Upper lobe of left lung (tissue), 6 donors: ENCODE measurements at regions not wholly inside any gene's neighbourhood (a gene's known extent, or its start where the extent isn't known, plus 50 kb on each side); places are given as distances from the start of the nearest gene placed in this dataset.
A peak's percentile ranks its signal among the peaks of the same experiment; 100 is the strongest.

Experiments
- ATAC-seq, 2 donors: fragments of 200-7000 bp; cut with Tn5 transposase; one replicate each; pipeline ENCODE4 v1.9.1; 2022; ENCODE audit warnings: mild to moderate bottlenecking in 2 of 2, moderate library complexity in 2 of 2; ENCODE audit not compliant: low FRiP score in 2 of 2
- DNase-seq, 2 donors: peaks; one replicate each; pipeline ENCODE4 v3.0.0-alpha.2; 2019 to 2020
- H3K27ac ChIP-seq, 4 donors: fragments of 200-600 bp; sonication (generic); one replicate each; pipeline ENCODE4 v1.5.1; 2016 to 2019
- H3K27me3 ChIP-seq, 4 donors: fragments of 200-600 bp; sonication (generic); one replicate each; pipeline ENCODE4 v1.5.1; 2017 to 2019
- H3K36me3 ChIP-seq, 4 donors: fragments of 200-600 bp; sonication (generic); one replicate each; pipeline ENCODE4 v1.5.1; 2016 to 2019
- H3K4me1 ChIP-seq, 4 donors: fragments of 200-600 bp; sonication (generic); one replicate each; pipeline ENCODE4 v1.5.1; 2018 to 2019
- H3K4me3 ChIP-seq, 4 donors: fragments of 200-600 bp; sonication (generic); one replicate each; pipeline ENCODE4 v1.5.1; 2017 to 2019; ENCODE audit warnings: mild to moderate bottlenecking in 2 of 4, moderate library complexity in 1 of 4
- H3K9me3 ChIP-seq, 4 donors: fragments of 200-600 bp; sonication (generic); one replicate each; pipeline ENCODE4 v1.5.1; 2018 to 2019
- CTCF ChIP-seq, 6 experiments: fragments of 450-650 bp in 4 of 6; fragments of 200-600 bp in 2 of 6; sonication (generic) in 2 of 6; IDR thresholded peaks; one replicate each; pipeline ENCODE4 v1.5.1; 2016 to 2019; ENCODE audit warnings: antibody characterized with exemption in 6 of 6
- EP300 ChIP-seq, 4 donors: sonication (generic); formaldehyde crosslinking; IDR thresholded peaks; one replicate each; pipeline ENCODE4 v1.5.1; 2017; ENCODE audit warnings: antibody characterized with exemption in 4 of 4, control low read depth in 2 of 4
- POLR2A ChIP-seq, 4 donors: fragments of 450-650 bp; IDR thresholded peaks; one replicate each; pipeline ENCODE4 v1.5.1; 2016 to 2017; ENCODE audit warnings: antibody characterized with exemption in 4 of 4, mild to moderate bottlenecking in 2 of 4
- POLR2AphosphoS5 ChIP-seq, 2 donors: sonication (generic); formaldehyde crosslinking; IDR thresholded peaks; one replicate each; pipeline ENCODE4 v1.5.1; 2017; ENCODE audit warnings: antibody characterized with exemption in 2 of 2
- WGBS, 2 donors: methylation state at CpG; one replicate each; pipeline ENCODE4 v1.1.5; 2017 to 2018; 5-methylcytosine and 5-hydroxymethylcytosine counted together
- donor health status: DM: no; HTN: no; CAD: no; lungs with moderate emphysema.
- donor health status: DM: no; HTN: yes; CAD: no; lungs with severe emphysema.

DNA sequence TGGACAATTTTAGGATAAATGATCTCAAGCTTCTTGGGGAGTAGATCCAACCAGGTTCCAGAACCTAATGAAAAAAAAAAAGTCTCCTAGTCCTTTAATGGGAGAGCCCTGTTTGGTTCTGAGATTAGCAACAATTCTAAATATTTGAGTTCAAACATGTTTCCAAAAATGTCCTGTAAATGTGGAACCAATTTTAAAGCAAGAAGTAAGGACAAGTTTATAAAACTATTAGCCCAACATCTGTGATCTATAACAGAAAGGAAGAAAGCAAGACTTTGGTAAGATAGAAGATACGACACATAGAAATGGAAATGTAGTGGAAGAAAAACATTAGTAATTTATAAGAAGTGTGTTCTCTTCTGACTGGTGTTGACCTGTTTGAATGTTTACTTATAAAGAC, 79.7 kb upstream of the SLC5A12 start:
- no peak for TF ChIP-seq POLR2AphosphoS5 (IDR thresholded peaks at IDR 0.05)
- TF ChIP-seq POLR2A (IDR thresholded peaks at IDR 0.05), result no peak
- TF ChIP-seq CTCF (IDR thresholded peaks at IDR 0.05), result no peak
- DNase-seq (no peak), ATAC-seq (no peak)
- WGBS, 2 donors, result 83 to 86% methylated on average over 1 of the region's 1 CpG
- no peaks in the 10 kb centered on the region for H3K4me1 ChIP-seq
- H3K27ac ChIP-seq, result no peak overlapping the region
- no peak overlapping the region for H3K4me3 ChIP-seq
- H3K36me3 ChIP-seq, result no peaks in the 10 kb centered on the region
- H3K27me3 ChIP-seq, result no peaks in the 10 kb centered on the region
- H3K9me3 ChIP-seq, result peaks cover 0 to 7% (median 0%) of the 10 kb centered on the region in 4 donors

GRCh38 chr11:26805001-26805400, 83.1 kb upstream of the SLC5A12 start:
- DNase-seq (no peak), ATAC-seq (no peak)
- Histone ChIP-seq H3K27me3 (no peaks in the 10 kb centered on the region), H3K27ac (no peak overlapping the region), H3K4me1 (no peaks in the 10 kb centered on the region), H3K36me3 (no peaks in the 10 kb centered on the region), H3K9me3 (peaks cover 0 to 7% (median 0%) of the 10 kb centered on the region in 4 donors), H3K4me3 (no peak overlapping the region)
- no peak for TF ChIP-seq CTCF (IDR thresholded peaks at IDR 0.05)
- no peak for TF ChIP-seq EP300 (IDR thresholded peaks at IDR 0.05)
- no peak for TF ChIP-seq POLR2AphosphoS5 (IDR thresholded peaks at IDR 0.05)
- TF ChIP-seq POLR2A (IDR thresholded peaks at IDR 0.05), result no peak

DNA sequence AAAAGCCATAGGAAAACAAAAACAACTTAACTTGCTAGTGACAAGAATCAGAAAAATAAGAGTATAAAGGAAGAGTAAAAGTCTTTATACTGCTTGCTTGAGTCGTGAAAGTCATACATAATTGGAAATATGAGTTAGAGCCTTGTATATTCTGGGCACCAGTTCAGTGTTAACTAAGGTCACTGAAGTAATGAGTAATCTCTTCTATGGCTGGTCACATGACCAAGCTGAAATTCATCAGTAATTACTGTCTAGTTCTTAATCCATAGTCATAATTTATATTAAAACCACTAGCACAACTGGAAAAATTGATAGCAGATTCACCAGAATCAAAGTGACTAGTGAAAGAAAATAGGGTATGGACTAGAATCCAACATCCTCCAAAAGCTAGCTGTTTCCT, 84.4 kb upstream of the SLC5A12 start:
- Histone ChIP-seq H3K27me3 (no peaks in the 10 kb centered on the region), H3K36me3 (no peaks in the 10 kb centered on the region), H3K4me3 (no peak overlapping the region), H3K27ac (no peak overlapping the region), H3K9me3 (peaks cover 0 to 7% (median 0%) of the 10 kb centered on the region in 4 donors), H3K4me1 (no peaks in the 10 kb centered on the region)
- WGBS, 2 donors, result 71% methylated on average over 1 of the region's 1 CpG
- no peak for TF ChIP-seq POLR2AphosphoS5 (IDR thresholded peaks at IDR 0.05)
- TF ChIP-seq EP300 (IDR thresholded peaks at IDR 0.05), result no peak
- TF ChIP-seq POLR2A (IDR thresholded peaks at IDR 0.05), result no peak
- no peak for TF ChIP-seq CTCF (IDR thresholded peaks at IDR 0.05)
- no peak for DNase-seq
- no peak for ATAC-seq

GRCh38 chr11:26820739-26821138, 98.9 kb upstream of the SLC5A12 start:
- peaks cover 11 to 19% (median 13%) of the 10 kb centered on the region in 4 donors for H3K9me3 ChIP-seq
- H3K36me3 ChIP-seq, result no peaks in the 10 kb centered on the region
- H3K27ac ChIP-seq, result no peak overlapping the region
- H3K27me3 ChIP-seq, result no peaks in the 10 kb centered on the region
- DNase-seq, result no peak
- peak in 1 of 2 donors; percentile 39 for ATAC-seq
- H3K4me1 ChIP-seq, result no peaks in the 10 kb centered on the region
- H3K4me3 ChIP-seq, result no peak overlapping the region
- WGBS, 2 donors, result 67 to 68% methylated on average over 1 of the region's 1 CpG
- TF ChIP-seq POLR2A (IDR thresholded peaks at IDR 0.05), result no peak
- TF ChIP-seq CTCF (IDR thresholded peaks at IDR 0.05), result no peak
- no peak for TF ChIP-seq EP300 (IDR thresholded peaks at IDR 0.05)
- no peak for TF ChIP-seq POLR2AphosphoS5 (IDR thresholded peaks at IDR 0.05)

- DNase-seq (no peak), ATAC-seq (no peak)
- Histone ChIP-seq H3K27ac (no peak overlapping the region), H3K4me1 (no peaks in the 10 kb centered on the region), H3K36me3 (no peaks in the 10 kb centered on the region), H3K9me3 (peaks cover 11 to 19% (median 13%) of the 10 kb centered on the region in 4 donors), H3K4me3 (no peak overlapping the region), H3K27me3 (no peaks in the 10 kb centered on the region)
- 66 to 74% methylated on average over 2 of the region's 2 CpGs for WGBS, 2 donors
- TF ChIP-seq CTCF (IDR thresholded peaks at IDR 0.05) (no peak), POLR2AphosphoS5 (IDR thresholded peaks at IDR 0.05) (no peak), POLR2A (IDR thresholded peaks at IDR 0.05) (no peak), EP300 (IDR thresholded peaks at IDR 0.05) (no peak)
Observed at GRCh38 chr11:26823963-26824362, 102.1 kb upstream of the SLC5A12 start.
